Stomach smooth muscle (tissue), 2 donors: ENCODE measurements at regions not wholly inside any gene's neighbourhood (a gene's known extent, or its start where the extent isn't known, plus 50 kb on each side); places are given as distances from the start of the nearest gene placed in this dataset.

ENCODE experiments used
- H3K27ac ChIP-seq: one replicate; pipeline ENCODE4 v1.7.0; 2013; ENCODE audit warnings: mild to moderate bottlenecking, low read length, inconsistent platforms
- H3K27me3 ChIP-seq, 2 donors: one replicate each; pipeline ENCODE4 v1.7.0; 2013; ENCODE audit warnings: low read length in 2 of 2; ENCODE audit not compliant: insufficient read depth in 2 of 2, control insufficient read depth in 1 of 2
- H3K36me3 ChIP-seq, 2 donors: one replicate each; pipeline ENCODE4 v1.7.0; 2013; ENCODE audit warnings: low read length in 2 of 2; ENCODE audit not compliant: control insufficient read depth in 2 of 2, insufficient read depth in 2 of 2
- H3K4me1 ChIP-seq: one replicate; pipeline ENCODE4 v1.7.0; 2013; ENCODE audit warnings: low read length; ENCODE audit not compliant: control insufficient read depth, insufficient read depth
- H3K4me3 ChIP-seq, 2 donors: one replicate each; pipeline ENCODE4 v1.7.0; 2013; ENCODE audit warnings: low read length in 2 of 2
- H3K9ac ChIP-seq, 2 donors: one replicate each; pipeline ENCODE4 v1.7.0; 2013; ENCODE audit warnings: low read length in 2 of 2, mild to moderate bottlenecking in 1 of 2
- H3K9me3 ChIP-seq, 2 donors: one replicate each; pipeline ENCODE4 v1.7.0; 2013; ENCODE audit warnings: low read length in 2 of 2; ENCODE audit not compliant: control insufficient read depth in 2 of 2
- donor health status: healthy.
- donor health status: Pancreatic carcinoma.

- H3K4me3 ChIP-seq = no peak overlapping the region
- H3K27ac ChIP-seq = peak overlapping the region; percentile 37
- H3K4me1 ChIP-seq = no peaks in the 10 kb centered on the region
- H3K9ac ChIP-seq = no peak overlapping the region
- peaks cover 0 to 12% of the 10 kb centered on the region in 2 donors for H3K9me3 ChIP-seq
- H3K36me3 ChIP-seq = no peaks in the 10 kb centered on the region
- no peaks in the 10 kb centered on the region for H3K27me3 ChIP-seq
Measured at GRCh38 chr5:158430166-158430797, 571.3 kb upstream of the CLINT1 start.

- Histone ChIP-seq H3K4me1 (no peaks in the 10 kb centered on the region), H3K27ac (peak overlapping the region; percentile 37), H3K9me3 (peaks cover 0 to 12% of the 10 kb centered on the region in 2 donors), H3K36me3 (no peaks in the 10 kb centered on the region), H3K9ac (no peak overlapping the region), H3K27me3 (no peaks in the 10 kb centered on the region), H3K4me3 (no peak overlapping the region)
Measured at GRCh38 chr5:158429564-158429963, 570.6 kb upstream of the CLINT1 start.

DNA sequence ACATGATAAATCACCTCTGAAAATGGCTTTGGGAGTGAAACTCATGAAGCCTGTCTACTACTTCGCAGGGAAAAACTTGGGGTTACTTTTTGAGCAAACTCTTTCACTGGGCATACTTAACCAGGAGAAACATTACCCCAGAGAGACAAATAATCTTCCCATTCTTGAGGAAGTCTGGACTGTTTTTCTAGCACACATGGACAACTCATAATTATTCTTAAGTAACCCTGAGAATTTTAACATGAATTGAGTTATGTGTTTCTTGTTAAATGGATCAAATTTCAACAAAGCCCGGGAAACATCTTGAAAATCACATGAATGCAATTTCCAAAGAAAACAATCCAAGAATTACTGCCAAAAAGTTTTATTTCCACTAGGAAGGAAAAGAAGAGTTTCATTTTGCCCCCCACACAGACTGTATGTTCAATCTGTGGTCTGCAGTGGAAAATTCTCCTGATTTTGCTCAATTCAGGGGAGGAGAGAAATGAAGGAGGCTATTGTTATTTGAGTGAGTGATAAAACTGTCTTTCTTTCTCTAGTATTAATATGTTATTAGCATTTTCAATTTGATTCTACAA lies 564.8 kb upstream of the CLINT1 start:
- no peak overlapping the region for H3K4me3 ChIP-seq
- no peaks in the 10 kb centered on the region for H3K36me3 ChIP-seq
- peaks cover 0 to 4% of the 10 kb centered on the region in 2 donors for H3K9me3 ChIP-seq
- no peak overlapping the region for H3K9ac ChIP-seq
- no peak overlapping the region for H3K27ac ChIP-seq
- no peaks in the 10 kb centered on the region for H3K27me3 ChIP-seq
- peaks cover 2% of the 10 kb centered on the region for H3K4me1 ChIP-seq

GRCh38 chr5:158422653-158423515 lies 563.9 kb upstream of the CLINT1 start:
- Histone ChIP-seq H3K9me3 (peaks cover 0 to under 1% of the 10 kb centered on the region in 2 donors), H3K9ac (no peak overlapping the region), H3K27ac (no peak overlapping the region), H3K4me1 (peaks cover 2% of the 10 kb centered on the region), H3K4me3 (no peak overlapping the region), H3K36me3 (no peaks in the 10 kb centered on the region), H3K27me3 (no peaks in the 10 kb centered on the region)

DNA sequence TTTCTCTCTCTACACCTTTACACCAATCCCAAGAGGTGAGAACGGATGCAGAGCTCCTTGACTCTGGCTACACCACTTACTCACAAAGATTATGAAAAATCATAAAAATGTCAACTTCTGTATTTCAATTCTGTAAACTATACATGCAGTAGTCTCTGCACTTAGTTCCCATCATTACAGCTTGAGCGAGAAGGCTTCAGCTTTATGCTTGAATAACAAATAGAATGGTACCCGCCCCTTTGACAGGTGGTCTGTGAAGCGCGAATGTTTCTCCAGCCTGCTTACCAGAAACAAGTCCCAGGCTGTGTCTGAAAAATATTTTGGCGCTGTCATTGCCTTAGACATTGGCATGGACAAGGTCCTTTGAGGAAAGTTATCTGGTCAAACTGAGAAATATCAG lies 562.4 kb upstream of the CLINT1 start:
- H3K27me3 ChIP-seq = no peaks in the 10 kb centered on the region
- H3K27ac ChIP-seq = no peak overlapping the region
- H3K9me3 ChIP-seq = no peaks in the 10 kb centered on the region
- H3K4me1 ChIP-seq = peaks cover 2% of the 10 kb centered on the region
- H3K4me3 ChIP-seq = no peak overlapping the region
- no peak overlapping the region for H3K9ac ChIP-seq
- no peaks in the 10 kb centered on the region for H3K36me3 ChIP-seq

GRCh38 chr5:158419186-158419585 lies 560.2 kb upstream of the CLINT1 start:
- Histone ChIP-seq H3K9me3 (no peaks in the 10 kb centered on the region), H3K27me3 (no peaks in the 10 kb centered on the region), H3K36me3 (no peaks in the 10 kb centered on the region), H3K4me3 (no peak overlapping the region), H3K9ac (no peak overlapping the region), H3K27ac (no peak overlapping the region), H3K4me1 (peaks cover under 1% of the 10 kb centered on the region)

DNA sequence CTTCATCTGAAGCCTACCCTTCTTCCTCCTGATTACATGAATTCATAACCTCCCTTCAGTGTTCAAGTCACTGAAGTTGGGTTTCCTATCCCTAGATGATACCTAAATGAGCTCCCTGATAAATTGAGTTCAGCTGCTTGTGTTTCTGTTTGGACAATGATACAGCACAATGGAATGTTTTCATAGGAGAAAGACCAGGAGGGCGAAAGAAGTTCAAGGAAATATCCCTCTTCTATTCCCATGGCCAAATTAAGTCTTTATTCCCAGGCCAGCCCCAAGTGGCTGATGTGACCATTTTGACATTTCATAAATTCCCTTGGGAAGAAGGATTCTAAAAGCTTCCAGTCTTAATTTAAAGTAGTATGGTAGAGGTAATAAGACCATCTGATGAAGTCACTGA lies 555.8 kb upstream of the CLINT1 start:
- Histone ChIP-seq H3K4me3 (no peak overlapping the region), H3K27ac (no peak overlapping the region), H3K9ac (no peak overlapping the region)

DNA sequence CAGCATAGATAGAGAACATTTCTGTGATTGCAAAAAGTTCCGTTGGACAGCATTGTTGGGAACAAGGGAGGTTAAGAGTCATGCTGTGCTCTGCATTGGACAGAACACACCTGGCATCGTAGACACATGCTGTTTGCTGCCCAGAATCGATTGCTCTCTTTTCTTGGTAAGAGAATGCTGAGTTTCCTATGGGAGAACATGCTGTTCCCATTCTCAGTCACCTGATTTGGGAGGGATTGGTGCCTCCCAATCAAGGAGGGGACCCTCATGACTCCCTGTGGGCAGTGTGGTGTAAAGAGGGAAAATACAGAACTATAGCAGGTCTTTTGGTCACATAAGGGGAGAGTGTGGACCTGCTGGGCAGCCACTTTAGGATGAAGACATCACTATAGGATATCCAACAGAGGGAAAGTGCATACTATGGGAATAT lies 555.4 kb upstream of the CLINT1 start:
- Histone ChIP-seq H3K27ac (no peak overlapping the region), H3K4me3 (no peak overlapping the region), H3K9me3 (no peaks in the 10 kb centered on the region), H3K9ac (no peak overlapping the region), H3K36me3 (no peaks in the 10 kb centered on the region), H3K4me1 (no peaks in the 10 kb centered on the region), H3K27me3 (no peaks in the 10 kb centered on the region)

More for the DNA sequence above, 555.8 kb upstream of the CLINT1 start:
- H3K36me3 ChIP-seq = no peaks in the 10 kb centered on the region
- H3K9me3 ChIP-seq = no peaks in the 10 kb centered on the region
- H3K27me3 ChIP-seq = no peaks in the 10 kb centered on the region
- no peaks in the 10 kb centered on the region for H3K4me1 ChIP-seq

DNA sequence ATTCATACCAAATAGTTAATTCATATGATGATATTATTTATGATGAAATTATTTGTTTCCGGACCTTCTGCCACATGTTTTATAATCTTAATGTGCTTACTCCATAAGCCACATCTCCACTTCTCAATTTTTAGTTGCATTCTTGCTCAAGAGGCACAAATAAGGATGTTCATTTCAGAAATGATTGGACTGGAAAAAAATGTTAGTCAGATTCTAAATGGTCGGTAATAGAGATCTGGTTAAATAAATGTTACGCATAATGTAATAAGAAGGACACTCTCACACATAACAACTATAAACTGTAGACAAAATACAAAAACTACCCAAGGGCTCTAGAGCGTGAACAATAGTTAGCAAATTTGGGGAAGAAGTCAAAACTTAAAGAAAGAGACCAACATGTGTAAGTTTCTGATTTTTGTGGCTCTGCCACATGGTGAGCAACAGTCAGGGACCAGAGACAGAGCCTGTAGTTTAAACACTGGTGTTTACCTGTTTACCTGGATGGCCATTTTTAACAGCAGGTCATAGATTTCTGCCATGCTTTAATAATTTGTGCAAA lies 554.3 kb upstream of the CLINT1 start:
- H3K27ac ChIP-seq = no peak overlapping the region
- H3K4me1 ChIP-seq = no peaks in the 10 kb centered on the region
- no peak overlapping the region for H3K4me3 ChIP-seq

GRCh38 chr5:158410976-158411375 lies 552.0 kb upstream of the CLINT1 start:
- no peak overlapping the region for H3K9ac ChIP-seq
- no peaks in the 10 kb centered on the region for H3K36me3 ChIP-seq
- H3K9me3 ChIP-seq = no peaks in the 10 kb centered on the region
- H3K27ac ChIP-seq = no peak overlapping the region
- H3K4me1 ChIP-seq = no peaks in the 10 kb centered on the region
- no peaks in the 10 kb centered on the region for H3K27me3 ChIP-seq
- H3K4me3 ChIP-seq = no peak overlapping the region

More for the DNA sequence above, 554.3 kb upstream of the CLINT1 start:
- Histone ChIP-seq H3K9ac (no peak overlapping the region), H3K9me3 (no peaks in the 10 kb centered on the region), H3K27me3 (no peaks in the 10 kb centered on the region), H3K36me3 (no peaks in the 10 kb centered on the region)
